ENCODE measurements at regions not wholly inside any gene's neighbourhood (a gene's known extent, or its start where the extent isn't known, plus 50 kb on each side); places are given as distances from the start of the nearest gene placed in this dataset.
"Not testable (repeated sequence)": the region's sequence is repeated elsewhere in the genome, so short reads cannot be mapped to it uniquely, and the experiment has no call there.

DNA sequence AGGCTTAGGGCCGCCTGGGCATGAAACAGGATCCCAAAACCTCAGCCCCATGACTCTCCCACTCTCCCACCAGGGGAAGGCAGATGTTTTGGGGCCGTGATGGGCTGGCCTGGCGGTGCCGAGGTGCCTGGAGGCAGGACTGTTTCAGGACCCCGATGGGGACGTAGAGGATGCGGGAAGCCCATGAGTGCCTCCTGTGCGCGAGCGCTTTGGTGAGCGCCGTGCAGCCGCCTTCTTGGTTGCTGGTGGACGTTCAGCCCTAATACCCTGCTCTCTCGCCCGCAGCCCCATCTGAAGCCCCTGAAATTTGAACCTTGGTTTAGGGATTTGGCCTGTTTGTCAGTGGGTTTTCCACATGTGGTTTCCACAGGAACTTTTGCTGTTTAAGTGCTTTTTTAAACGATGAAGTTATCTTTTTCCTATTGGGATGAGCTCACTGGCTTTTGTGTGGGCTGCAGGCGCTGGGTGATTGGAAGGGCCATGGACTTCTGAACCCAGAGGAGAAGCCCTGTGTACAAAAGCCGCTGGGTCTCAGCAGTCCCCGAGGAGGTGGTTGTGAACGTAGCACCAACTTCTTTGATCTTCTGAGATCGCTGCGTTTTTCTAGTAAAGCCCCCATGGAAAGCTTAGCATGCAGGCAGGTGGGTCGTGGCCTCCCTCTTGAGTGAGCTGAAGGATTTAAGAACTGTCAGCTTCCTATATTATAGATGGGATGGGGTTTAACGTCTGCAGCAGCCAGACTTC, 145.7 kb downstream of the NPIPB11 start:
- not testable (repeated sequence) for DNase-seq

DNA sequence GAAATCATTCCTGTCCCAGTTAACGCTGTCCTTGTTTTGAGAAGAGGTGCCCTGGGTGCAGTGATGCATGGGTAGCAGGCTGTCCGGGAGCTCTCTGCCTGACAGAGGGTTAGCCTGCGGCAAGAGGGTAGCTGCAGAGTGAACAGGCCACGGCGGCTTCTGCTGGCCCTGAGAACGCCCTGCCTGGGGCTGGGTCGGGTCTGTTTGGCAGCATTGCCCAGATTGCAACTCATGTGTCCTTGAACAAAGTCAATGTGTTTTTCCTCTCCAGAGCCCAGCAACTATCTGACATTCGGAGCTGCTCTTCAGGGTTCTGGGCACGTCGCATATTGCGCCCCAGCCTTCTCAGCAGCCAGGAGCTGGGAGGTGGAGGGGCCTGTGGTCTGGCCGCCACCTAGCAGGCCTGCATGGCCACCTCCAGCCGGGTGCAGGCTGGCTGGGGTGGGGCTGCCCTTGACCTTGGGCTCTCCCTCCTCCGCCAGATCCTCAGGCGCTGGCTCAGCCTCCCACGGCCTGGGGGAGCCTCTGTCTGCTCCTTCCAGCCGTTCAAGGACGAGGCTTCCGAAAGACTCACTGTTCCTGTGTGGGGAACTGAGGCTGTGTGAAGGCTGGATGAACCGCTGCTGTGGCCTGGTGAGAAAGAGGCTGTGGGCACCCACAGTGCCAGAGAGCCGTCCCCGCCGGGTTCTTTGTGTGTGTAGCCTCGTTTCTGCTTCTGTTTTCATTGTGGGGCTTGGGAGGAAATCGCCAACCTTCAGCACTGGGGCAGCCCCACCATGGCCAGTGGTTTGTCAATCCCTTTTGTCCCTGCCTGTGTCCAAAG, 146.7 kb downstream of the NPIPB11 start:
- DNase-seq = not testable (repeated sequence)

- not testable (repeated sequence) for DNase-seq
These were observed 147.4 kb downstream of the NPIPB11 start for GRCh38 chr16:29258946-29259634.

- DNase-seq = not testable (repeated sequence)
These were observed 148.8 kb downstream of the NPIPB11 start for GRCh38 chr16:29257419-29258336.

GRCh38 chr16:29256501-29256981, 150.0 kb downstream of the NPIPB11 start:
- DNase-seq = no peak

DNA sequence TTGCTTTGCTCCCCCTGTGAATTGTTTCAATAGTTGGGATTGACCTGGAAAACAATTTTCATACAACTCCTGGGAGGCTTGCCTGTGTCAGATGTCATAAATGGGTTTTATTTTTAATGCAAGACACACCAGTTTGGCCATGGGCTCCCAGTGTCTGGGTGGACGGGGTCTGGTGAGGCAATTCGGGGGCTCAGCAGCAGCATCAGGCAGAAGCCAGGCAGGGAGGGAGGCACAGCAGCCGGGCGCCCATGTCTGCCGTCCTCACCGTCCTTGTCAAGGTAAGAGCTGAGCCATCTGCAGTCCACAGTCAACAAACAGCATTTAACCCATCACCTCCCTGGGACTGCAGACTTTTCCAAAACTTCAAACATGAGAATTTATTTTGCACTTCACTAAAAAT, 150.6 kb downstream of the NPIPB11 start:
- not testable (repeated sequence) for DNase-seq

GRCh38 chr16:29255496-29255796, 151.1 kb downstream of the NPIPB11 start:
- not testable (repeated sequence) for DNase-seq

GRCh38 chr16:29254676-29255495, 151.6 kb downstream of the NPIPB11 start:
- DNase-seq = no peak

- not testable (repeated sequence) for DNase-seq
These were observed 152.6 kb downstream of the NPIPB11 start for GRCh38 chr16:29253716-29254590.

DNA sequence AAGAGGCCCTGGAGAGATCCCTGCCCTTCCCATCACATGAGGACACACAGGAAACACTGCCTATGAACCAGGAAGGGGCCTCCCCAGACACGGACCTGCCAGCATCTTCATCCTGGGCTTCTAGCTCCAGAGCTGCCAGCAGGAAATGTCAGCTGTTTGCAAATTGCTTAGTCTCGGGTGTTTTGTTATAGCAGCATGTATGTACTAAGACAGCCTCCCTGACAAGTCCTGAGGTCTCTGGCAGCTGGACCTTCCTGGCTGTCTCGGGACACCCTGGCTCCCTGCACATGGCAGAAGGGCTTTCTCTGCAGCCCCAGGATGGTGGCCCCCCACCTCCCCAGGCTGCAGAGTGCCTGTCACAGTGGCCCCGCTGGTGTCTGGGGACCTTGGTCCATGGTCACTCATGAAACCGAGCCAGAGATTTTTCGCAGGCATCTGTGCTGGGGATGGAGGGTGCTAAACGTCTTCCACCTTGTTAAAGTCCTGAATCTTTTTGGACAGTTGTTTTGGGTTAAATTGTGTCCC, 153.4 kb downstream of the NPIPB11 start:
- DNase-seq = not testable (repeated sequence)

GRCh38 chr16:29252311-29252710, 154.2 kb downstream of the NPIPB11 start:
- DNase-seq = not testable (repeated sequence)

DNA sequence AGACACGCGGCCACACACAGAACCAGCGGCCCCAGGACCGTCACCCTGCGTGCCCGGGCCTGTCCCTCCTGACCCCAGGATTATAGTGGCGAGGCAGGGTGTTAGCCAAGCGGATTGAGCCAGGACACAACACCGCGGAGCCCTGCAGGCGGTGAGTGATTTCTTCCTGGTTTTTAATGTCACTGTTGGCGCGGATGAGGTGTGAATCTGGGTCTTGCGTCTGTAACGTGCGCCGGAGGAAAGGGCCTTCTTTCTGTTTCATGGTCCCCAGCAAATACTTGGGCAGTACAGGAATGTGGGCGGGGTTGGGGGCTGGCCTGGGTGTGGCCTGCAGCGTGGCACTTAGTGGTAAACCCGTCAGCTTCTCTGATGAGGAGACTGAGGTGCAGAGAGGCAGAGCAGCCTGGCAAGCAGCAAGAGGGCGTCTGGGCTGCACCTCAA, 154.9 kb downstream of the NPIPB11 start:
- DNase-seq = not testable (repeated sequence)

DNA sequence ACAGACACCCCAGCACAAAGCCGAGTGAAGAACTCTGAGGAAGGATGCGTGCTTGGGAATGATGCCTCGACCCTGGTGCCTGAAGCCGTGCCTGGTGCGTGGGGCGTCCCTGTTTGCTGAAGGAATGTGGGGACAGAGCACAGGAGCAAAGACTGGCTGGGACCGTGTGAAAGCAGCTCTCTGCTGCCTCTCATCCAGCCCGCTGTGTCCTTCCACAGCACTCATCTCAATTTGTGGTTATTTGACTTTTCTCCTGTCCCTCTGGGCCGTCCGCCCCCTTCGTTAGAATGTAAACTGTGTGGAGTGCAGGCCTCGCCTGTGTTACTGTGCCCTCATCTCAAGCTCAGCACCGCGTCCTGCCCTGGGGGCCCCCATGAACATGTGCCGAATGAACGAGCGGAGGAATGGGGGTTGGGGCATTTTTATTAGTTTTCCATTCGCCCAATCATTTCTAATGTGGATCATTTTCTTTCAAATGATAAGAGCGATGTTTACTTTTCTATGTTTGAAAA, 155.5 kb downstream of the NPIPB11 start:
- not testable (repeated sequence) for DNase-seq

- not testable (repeated sequence) for DNase-seq
These were observed 156.0 kb downstream of the NPIPB11 start for GRCh38 chr16:29250469-29250868.

- not testable (repeated sequence) for DNase-seq
These were observed 157.6 kb downstream of the NPIPB11 start for GRCh38 chr16:29248940-29249318.

DNA sequence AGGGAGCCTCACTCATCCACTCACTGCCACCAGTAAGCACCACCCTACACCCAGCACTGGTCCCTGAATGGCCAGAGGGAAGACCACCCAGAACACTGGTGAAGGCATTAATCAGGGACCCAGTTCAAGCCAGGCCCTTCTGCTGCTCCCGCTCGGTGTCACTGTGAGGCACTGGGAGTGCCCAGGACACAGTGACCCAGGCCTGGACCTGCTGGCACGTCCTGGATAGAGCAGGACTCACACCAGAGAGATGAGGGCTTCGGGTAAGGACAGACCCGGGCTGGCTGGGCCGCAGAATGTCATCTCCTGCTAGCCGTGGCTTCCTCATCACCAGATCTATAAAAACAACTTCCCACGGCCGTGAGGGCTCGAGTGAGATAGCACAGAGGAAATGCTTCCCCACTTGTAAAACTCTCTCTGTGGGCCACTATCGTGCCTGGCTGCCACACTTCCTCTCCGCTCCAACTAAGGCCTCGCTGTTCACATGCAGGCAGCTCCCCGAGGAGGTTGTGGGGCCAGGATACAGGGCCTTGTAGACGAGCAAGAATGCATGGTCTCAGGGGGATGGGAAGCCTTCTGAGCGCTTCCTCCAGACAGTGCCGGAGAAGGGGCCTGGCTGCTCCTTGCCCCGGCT, 158.1 kb downstream of the NPIPB11 start:
- DNase-seq = not testable (repeated sequence)

GRCh38 chr16:29246091-29246490, 160.4 kb downstream of the NPIPB11 start:
- not testable (repeated sequence) for DNase-seq

GRCh38 chr16:29237971-29238370, 168.5 kb downstream of the NPIPB11 start:
- no peak for DNase-seq

Measured in muscle of arm (tissue), 1 donor.